ENCODE measurements at regions not wholly inside any gene's neighbourhood (a gene's known extent, or its start where the extent isn't known, plus 50 kb on each side); places are given as distances from the start of the nearest gene placed in this dataset.
"Not testable (repeated sequence)": the region's sequence is repeated elsewhere in the genome, so short reads cannot be mapped to it uniquely, and the experiment has no call there.

DNA sequence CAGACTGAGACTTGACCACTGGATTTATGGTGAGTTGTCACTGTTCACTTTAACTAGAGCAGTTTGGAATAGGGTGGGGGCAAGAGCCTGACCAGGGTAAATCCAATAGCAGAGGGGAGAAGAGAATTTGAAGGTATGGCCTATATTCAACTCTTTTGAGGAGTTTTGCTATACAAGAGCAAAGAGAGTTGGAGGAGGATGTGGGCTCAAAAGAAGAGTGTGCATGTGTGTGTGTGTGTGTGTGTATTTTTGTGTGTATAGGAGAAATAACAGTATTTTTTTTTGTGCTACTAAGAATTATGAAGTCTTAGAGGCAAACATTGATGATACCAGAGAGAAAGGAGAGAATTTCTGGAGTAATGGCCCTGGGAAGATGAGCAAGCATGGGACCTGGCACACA lies 164.8 kb upstream of the JUN start:
- DNase-seq (ENCODE audit: low read depth in 2 of 2) = no peak
- H3K4me3 ChIP-seq (replicated peaks in 1 of 2; ENCODE audit: low read depth in 2 of 2, low read length in 2 of 2) = no peak overlapping the region
- TF ChIP-seq, protein P1, sequence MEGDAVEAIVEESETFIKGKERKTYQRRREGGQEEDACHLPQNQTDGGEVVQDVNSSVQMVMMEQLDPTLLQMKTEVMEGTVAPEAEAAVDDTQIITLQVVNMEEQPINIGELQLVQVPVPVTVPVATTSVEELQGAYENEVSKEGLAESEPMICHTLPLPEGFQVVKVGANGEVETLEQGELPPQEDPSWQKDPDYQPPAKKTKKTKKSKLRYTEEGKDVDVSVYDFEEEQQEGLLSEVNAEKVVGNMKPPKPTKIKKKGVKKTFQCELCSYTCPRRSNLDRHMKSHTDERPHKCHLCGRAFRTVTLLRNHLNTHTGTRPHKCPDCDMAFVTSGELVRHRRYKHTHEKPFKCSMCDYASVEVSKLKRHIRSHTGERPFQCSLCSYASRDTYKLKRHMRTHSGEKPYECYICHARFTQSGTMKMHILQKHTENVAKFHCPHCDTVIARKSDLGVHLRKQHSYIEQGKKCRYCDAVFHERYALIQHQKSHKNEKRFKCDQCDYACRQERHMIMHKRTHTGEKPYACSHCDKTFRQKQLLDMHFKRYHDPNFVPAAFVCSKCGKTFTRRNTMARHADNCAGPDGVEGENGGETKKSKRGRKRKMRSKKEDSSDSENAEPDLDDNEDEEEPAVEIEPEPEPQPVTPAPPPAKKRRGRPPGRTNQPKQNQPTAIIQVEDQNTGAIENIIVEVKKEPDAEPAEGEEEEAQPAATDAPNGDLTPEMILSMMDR (IDR thresholded peaks at IDR 0.05; ENCODE audit: low read depth, low read length) = no peak

DNA sequence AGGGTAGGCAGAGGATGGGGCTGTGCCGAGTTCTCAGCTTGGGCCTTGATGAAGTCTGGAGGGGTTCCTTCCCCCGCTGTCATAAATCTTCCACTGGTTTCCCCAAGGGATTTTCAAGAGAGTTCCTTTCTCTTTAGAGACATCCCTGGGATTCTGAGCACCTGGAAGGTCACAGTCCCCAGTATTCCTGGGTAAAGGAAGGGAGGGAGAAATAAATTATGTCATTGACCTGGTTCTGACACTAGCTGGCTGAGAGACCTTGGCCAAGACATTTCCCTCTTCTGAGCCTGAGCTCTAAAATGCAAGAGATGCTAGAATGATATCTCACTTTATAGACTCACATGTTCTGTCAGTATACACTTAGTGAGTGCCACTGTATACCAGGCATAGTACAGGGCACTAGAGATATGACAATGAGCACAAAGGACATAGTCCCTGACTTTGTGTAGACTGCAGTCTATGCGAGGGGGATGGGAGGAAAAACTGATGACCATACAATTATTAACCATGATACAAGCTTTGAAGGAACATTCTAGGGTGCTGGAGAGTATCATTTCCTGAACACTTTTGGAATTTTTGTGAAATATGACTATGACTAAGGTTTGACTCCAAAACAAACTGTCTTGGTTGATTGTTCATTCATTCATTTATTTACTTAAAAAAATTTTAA lies 165.8 kb upstream of the JUN start:
- H3K4me3 ChIP-seq (replicated peaks in 1 of 2; ENCODE audit: low read depth in 2 of 2, low read length in 2 of 2) = no peak overlapping the region
- TF ChIP-seq, protein P1 (IDR thresholded peaks at IDR 0.05; ENCODE audit: low read depth, low read length) = no peak
- peak in 1 of 2 donors; percentile 19 for DNase-seq (ENCODE audit: low read depth in 2 of 2)

DNA sequence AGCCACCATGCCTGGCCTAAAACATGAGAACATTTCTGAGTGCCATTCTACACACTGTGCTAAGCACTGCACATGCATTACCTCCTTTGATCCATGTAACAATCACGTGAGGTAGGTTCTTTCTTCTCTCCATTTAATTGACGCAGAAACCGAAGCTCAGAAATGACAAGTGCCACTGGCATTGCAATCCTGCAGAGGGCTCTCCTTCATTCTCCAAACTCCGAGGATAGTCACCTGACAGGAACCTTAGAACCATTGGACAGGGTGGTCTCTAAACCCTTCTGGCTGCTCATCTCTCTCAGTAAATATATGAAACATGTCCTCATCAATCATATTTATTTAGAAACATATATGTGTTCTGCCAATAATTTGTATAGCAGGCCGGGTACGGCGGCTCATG lies 167.1 kb upstream of the JUN start:
- TF ChIP-seq, protein P1 (IDR thresholded peaks at IDR 0.05; ENCODE audit: low read depth, low read length) = no peak
- no peak overlapping the region for H3K4me3 ChIP-seq (replicated peaks in 1 of 2; ENCODE audit: low read depth in 2 of 2, low read length in 2 of 2)
- no peak for DNase-seq (ENCODE audit: low read depth in 2 of 2)

DNA sequence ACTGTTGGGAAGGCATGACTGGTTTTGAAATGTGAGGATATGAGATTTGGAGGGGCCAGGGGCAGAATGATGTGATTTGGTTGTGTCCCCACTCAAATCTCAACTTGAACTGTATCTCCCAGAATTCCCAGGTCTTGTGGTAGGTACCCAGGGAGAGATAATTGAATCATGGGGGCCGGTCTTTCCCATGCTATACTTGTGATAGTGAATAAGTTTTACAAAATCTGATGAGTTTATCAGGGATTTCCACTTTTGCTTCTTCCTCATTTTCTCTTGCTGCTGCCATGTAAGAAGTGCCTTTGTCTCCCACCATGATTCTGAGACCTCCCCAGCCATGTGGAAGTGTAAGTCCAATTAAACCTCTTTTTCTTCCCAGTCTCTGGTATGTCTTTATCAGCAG lies 170.1 kb upstream of the JUN start:
- H3K4me3 ChIP-seq (replicated peaks in 1 of 2; ENCODE audit: low read depth in 2 of 2, low read length in 2 of 2); DNase-seq (ENCODE audit: low read depth in 2 of 2): not testable (repeated sequence)

DNA sequence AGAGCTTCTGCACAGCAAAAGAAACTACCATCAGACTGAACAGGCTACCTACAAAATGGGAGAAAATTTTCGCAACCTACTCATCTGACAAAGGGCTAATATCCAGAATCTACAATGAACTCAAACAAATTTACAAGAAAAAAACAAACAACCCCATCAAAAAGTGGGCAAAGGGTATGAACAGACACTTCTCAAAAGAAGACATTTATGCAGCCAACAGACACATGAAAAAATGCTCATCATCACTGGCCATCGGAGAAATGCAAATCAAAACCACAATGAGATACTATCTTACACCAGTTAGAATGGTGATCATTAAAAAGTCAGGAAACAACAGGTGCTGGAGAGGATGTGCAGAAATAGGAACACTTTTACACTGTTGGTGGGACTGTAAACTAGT lies 179.4 kb upstream of the JUN start:
- DNase-seq (ENCODE audit: low read depth in 2 of 2); H3K4me3 ChIP-seq (replicated peaks in 1 of 2; ENCODE audit: low read depth in 2 of 2, low read length in 2 of 2): not testable (repeated sequence)

DNA sequence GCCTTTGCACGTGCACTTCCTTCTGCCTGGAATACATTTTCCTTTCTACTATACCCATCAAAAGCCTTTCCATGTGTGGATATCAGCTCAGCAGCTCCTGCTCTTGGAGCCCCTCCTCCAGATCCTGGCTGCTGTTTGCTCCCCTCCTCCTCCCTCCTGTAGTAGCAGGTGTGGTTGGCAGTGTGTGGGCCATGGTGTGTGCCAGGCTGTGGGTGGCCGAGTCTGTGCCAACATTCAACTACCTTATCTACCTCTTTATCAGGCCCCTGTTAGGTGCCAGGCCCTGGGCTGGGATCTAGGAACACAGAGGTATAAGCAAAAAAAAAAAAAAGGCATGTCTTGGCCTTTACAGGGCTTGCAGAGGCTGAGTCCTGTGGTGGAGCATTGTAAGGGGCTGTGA lies 180.6 kb upstream of the JUN start:
- H3K4me3 ChIP-seq (replicated peaks in 1 of 2; ENCODE audit: low read depth in 2 of 2, low read length in 2 of 2) = no peak overlapping the region
- DNase-seq (ENCODE audit: low read depth in 2 of 2) = no peak
- TF ChIP-seq, protein P1 (IDR thresholded peaks at IDR 0.05; ENCODE audit: low read depth, low read length) = no peak

DNA sequence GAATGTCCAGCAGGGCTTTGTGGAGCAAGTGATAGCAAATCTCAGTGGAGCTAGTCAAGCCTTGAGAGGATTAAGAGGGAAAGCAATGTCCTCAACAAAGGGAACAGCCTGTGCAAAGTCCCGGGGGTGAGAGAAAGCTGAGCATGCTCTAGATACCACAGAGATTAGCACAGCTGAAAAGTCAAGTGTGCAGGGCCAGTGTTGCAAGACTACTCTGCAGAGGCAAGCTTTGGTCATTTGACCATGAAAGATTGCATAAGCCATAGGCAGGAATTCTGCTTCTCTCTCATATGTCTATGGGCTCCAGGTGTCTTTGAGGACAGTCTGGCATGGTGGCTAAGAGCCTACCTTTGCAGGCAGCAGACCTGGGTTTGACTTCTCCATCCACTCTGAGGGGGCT lies 181.0 kb upstream of the JUN start:
- TF ChIP-seq, protein P1 (IDR thresholded peaks at IDR 0.05; ENCODE audit: low read depth, low read length) = no peak
- H3K4me3 ChIP-seq (replicated peaks in 1 of 2; ENCODE audit: low read depth in 2 of 2, low read length in 2 of 2) = no peak overlapping the region
- DNase-seq (ENCODE audit: low read depth in 2 of 2) = peak; percentile 54 to 59

Measured in cardiac fibroblast (primary cell).